MV-4-11 (cell line): ENCODE measurements at regions not wholly inside any gene's neighbourhood (a gene's known extent, or its start where the extent isn't known, plus 50 kb on each side); places are given as distances from the start of the nearest gene placed in this dataset.
"Not testable (repeated sequence)": the region's sequence is repeated elsewhere in the genome, so short reads cannot be mapped to it uniquely, and the experiment has no call there.

Experiments used
- DNase-seq: peaks from one replicate; lab custom pipeline; 2025; lab: John Stamatoyannopoulos, UW

DNA sequence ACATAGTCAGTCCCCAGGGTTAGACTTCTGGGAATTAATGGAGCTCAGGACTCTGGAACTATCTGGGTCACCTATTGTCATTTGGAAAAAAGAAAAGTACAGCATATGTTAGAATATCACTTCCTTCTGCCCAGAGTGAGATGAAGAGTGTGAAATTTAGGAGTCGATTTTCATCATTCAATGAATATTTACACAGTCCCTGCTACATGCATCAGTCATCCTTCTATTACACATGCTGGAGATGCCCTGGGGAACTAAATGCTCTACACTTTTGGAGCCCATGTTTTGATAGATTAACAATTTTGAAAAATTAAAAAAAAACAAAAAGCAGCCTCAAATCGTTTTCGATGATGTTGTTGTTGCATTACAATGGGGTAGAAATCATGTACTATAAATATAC, 315.4 kb downstream of the ALDH8A1 start:
- DNase-seq, result no peak

DNA sequence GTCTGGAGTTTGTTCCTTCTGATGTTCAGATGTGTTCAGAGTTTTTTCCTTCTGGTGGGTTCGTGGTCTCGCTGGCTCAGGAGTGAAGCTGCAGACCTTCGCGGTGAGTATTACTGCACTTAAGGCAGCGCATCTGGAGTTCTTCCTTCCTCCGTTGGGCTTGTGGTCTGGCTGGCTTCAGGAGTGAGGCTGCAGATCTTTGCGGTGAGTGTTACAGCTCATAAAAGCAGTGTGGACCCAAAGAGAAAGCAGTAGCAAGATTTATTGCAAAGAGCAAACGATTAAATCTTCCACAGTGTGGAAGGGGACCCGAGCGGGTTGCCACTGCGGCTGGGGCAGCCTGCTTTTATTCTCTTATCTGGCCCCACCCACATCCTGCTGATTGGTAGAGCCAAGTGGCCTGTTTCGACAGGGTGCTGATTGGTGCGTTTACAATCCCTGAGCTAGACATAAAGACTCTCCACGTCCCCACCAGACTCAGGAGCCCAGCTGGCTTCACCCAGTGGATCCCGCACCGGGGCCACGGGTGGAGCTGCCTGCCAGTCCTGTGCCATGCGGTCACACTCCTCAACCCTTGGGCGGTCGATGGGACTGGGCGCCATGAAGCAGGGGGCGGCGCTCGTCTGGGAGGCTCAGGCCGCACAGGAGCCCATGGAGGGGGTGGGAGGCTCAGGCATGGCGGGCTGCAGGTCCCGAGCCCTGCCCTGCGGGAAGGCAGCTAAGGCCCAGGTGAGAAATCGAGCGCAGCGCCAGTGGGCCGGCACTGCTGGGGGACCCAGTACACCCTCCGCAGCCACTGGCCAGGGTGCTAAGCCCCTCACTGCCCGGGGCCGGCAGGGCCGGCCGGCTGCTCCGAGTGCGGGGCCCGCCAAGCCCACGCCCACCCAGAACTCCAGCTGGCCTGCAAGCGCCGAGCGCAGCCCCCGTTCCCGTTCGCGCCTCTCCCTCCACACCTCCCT, 315.3 kb upstream of the SGK1 start:
- DNase-seq, result peak; percentile 98

DNA sequence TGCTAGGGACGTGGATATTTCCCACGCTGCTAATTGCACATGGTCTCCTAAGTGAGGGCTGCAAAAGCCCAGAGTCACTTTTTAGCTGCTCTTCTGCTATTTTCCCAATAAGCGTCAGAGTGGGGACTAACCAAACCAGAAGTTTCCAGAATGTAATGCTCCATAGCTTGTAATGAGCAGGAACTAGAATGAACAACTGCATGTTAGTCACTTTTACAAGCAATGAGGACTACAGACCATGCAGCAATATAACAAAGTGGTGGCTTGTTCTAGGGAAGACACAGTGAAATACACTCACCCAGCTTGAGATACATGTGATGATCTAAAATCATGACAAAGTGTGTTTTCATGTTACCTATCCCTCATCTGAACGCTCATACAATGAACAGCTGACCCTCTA, 314.1 kb upstream of the SGK1 start:
- DNase-seq, result peak; percentile 75

DNA sequence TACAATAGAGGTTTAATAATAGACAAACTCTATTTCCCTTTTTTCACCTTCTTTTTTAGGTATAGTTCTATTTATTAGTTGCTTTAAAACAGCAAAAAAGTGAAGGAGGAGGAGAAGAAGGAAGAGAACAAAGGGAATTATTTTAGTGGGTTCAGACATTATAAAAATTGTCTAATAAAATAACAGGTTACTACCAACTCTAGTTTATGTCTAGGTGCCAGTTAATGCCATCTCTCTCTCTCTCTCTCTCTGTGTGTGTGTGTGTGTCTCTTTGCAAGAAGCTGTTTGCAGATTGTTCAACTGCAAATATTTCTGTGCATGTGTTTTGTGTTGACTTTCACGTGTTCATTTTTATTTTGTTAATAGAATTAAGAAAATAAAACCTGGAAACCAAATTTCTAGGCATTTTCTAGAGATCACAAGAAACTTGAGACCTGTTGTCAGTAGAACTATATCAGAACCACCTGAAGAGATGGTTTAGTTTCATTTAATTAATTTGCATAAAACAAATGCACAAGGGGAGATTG, 313.5 kb upstream of the SGK1 start:
- no peak for DNase-seq

DNA sequence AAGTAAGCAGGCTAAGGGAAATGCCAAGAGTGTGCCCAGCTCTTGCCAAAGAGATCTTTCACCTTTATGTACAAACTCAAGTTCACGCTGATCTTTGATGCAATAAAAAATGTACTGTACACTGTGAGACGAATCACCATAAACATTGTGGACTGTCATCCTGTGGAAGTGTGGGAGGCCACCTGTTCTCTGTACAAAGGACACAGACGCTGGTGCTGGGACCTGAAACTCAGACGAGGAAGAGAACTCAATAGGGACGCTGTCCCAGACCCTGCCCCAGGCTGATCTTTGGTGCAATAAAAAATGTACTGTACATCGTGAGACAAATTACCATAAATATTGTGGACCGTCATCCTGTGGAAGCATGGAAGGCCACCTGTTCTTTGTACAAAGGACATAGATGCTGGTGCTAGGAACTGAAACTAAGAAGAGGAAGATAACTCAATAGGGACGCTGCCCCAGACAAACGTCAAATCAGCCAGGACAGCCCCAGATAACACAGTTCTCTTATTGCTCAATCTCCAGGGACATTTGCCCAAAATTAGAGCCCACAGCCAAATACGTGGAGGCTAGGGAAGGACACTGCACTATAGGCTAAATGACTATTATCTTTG, 312.7 kb upstream of the SGK1 start:
- DNase-seq, result peak; percentile 93

DNA sequence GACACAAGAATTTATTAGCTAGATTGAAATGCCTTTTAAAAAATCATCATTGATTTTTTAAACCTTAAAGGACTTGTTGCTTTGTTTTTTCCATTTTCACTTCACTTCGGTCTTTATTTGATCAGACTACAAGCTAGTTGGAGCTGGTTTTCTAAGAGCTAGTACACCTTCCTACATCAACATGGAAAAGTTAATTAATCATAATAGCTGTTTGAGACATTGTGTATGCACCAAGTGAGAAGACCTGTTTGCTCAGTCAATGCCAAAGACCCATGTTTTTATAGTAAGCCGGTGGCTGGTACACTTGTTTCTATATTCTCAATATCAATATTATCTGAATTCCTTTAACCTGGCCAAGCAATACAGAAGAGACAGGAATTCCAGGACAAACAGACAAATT, 310.2 kb upstream of the SGK1 start:
- DNase-seq, result no peak

DNA sequence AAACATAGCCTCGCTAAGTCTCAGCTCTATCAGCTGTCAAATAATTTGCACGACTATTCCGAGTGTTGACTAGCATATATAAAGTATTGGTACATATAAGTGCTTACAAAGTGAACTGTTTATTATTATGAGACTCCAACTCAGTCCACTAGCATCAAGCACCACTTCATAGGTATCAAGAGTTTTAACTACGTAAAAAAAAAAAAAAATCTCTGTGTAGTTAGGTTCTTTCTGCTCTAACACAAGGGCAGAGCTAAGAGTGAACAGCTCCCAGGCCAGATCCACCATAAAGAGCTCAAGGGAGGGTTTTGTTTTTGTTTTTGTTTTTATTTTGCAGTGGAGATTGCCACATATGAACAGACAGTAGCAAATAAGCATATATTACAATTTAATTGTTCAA, 309.8 kb upstream of the SGK1 start:
- no peak for DNase-seq

DNA sequence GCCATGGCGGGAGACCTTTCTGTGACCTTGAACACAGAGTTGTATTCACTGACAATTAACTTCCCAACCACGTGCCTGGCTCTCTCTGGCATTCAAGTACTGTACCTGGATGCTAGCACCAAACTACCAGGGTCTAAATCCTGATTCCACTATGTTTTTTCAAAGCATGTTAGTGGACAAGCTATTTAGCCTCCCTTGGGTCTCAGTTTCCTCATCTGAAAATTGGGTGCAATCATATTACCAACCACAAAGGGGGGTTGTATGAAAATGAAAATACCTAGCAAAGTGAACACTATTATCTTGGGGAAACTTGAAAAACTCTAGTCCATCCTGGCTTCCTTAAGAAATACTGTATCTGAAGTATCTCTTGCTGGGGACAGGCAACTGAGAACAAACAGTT, 308.7 kb upstream of the SGK1 start:
- no peak for DNase-seq

DNA sequence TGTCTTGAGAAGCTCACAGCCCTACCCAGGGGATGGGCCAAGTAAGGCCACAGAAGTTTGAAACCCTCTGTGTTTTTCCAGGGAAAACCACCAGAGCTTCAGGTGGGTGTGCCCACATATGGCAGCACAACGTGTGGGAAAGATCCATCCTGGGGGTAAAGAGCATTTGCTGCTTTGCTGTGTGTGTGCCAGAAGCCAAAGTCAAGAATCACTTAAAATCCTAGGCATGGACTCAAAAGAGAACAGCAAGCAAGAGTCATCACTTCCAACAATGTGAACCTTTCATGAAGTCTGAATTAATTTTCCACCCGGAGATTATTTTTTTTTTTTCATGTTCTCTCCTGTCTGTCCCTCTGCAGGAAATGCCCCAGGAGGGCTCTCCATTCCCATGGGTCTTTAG, 308.2 kb upstream of the SGK1 start:
- no peak for DNase-seq

DNA sequence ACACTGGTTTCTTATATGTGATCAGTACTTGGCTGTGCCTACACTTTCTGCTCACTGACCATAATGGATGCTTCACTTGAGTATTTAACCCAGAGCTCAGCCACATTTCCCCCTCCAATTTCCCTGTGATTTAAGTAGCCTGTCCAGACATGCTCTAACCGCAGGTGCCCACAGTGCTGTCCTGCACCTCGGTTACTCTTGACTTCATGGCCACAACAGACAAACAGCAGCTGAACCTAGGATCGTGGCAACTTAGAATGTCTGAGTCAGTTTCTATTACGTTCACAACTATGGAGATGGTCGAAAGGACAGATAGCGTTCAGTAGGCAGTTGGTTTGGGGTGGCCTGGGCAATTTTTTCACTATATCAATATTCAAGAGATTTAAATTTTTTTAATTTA, 306.9 kb upstream of the SGK1 start:
- DNase-seq, result no peak

DNA sequence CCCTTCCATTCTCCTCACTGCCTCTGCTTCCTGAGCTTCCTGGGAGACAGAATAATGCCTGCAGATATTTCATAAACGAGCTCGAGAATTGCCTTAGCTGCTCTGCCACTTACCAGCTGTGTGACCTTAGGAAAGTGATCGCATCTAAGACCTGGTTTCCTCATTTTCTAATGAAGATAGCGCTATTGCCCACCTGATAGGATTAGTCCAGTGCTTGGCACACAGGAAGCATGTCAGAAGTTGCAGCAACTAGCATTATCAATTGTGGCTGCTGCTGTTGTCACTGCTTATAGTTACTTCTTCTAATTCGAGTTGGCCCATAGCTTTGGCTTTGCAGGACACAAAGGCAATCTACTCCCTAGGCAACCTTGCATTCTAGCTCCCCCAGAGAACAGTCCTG, 305.5 kb upstream of the SGK1 start:
- DNase-seq, result peak; percentile 66

DNA sequence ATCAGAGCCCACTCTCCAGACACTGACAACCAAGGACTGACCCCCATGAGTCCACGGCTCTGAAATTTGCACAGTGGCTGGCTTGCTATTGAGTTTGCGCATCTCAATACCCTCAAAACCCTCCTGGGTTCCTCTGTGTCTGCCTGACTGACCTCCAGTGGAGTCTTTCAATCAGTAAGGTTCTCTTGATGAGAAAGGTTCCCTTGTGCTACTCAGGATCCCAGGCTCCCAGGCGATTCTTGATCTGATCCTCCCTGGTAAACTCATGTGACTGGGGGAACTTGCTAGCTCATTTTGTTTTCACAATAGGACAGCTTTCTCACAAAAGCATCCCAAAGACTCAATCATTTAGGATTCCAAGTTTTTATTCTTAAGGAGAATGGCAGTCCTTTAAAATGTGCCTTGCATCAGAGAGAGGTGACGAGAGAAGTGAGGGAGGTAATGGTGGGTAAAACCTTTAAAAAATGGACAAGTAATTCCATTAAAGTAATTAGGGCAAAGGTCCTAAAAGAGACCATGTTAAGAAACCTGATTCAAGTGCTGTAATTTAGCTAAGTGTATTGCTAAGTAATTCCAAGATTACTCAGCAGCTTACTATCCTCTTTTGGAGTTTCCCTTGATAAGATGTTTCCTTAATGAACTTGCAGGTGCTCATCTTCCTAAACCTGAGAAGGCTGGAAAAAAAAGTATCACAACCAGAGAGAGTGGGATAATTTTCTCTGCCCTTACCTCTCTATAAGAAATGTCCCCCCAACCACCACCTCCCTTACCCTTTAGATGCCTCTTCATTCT, 304.7 kb upstream of the SGK1 start:
- no peak for DNase-seq

DNA sequence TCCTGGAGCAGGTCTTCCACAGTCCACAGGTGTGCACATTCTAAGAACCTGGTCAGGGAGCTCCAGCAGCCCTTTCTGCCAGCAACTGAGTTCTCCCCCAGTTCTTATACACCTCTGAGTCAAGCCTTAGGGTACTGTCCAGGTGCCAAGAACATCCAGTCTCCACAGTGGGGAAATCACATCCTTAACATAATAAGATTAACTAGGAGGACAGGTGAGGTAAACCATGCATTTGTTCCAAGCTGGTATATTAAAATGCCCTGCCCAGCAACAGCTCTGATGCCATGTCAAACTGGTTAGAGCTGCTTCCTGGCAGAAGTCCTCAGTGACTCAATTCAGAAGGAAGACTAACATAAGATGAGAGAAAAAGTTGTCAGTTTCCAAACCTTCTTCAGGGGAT, 303.9 kb upstream of the SGK1 start:
- no peak for DNase-seq

DNA sequence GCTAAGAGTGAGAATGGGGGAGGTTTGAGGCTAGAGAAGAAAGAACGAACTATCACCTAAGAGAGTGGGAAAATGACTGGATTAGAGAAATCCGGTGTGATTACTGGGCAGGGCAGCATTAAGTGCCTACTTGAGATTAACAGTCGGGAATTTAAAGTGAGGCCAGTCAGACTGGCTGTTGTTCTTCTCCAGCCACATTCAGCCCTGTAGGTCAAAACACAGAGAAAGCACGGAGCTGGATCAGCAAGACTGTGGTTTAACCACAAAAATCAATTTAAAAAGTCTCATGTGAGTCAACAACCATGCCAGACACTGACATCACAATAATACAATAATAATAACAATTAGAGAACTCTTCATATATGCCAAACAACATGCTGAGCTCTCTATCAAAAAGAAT, 301.9 kb upstream of the SGK1 start:
- DNase-seq, result peak; percentile 12

DNA sequence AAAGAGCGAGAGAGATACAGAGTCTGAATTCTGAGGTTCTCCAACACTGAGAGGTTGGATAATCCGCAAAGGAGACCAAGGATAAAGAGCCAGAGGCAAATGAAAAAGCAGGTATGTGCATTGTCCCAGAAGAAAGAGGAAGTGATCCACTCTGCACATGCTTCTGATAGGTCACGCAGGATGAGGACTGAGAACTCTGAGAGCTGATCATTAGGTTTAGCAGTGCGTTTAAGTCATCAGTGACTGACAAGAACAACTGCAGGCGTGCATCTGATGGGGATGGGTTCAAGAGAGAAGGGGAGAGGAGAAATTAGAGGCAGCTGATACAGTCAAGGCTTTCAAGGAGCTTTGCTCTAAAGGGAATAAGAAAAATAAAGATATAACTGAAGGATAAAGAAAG, 301.2 kb upstream of the SGK1 start:
- peak; percentile 4 for DNase-seq

DNA sequence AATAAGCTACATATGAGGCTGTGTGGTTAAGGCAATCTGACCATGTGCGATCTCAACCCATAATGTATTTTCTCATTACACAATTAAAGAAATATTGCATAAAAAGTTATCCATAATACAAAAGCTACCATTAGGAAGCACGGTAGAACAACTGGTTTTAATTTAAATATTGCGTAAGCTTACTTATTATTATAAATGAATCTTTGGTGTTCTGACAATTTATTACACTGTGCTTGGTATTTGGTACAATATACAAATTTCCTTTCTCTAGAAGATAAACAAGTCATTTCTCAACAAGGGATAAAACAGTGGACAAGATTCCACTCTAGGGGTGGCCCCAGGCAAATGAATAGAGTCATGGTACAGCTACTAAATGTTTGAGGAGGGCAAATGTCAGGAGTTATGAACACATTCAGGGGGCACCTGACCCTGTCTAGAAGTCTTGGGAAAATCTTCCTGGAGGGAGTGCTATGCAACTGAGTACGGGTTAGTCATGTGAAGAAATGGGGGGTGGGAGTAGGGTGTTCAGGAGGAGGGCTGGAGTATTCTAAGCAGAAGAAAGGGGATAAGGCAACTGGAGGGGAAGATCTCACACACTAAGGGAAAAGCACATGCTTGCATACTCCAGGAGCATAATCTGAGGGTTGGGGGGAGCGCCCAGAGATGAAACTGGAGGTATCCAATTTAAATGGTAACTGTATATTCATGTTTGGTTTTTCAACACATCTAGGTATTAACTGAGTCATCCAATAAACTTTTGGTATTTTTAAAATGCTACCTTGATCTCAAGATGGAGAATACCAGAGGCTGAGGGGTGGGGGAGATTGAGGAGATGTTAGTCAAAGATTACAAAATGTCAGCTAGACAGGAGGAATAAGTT, 296.9 kb upstream of the SGK1 start:
- no peak for DNase-seq

DNA sequence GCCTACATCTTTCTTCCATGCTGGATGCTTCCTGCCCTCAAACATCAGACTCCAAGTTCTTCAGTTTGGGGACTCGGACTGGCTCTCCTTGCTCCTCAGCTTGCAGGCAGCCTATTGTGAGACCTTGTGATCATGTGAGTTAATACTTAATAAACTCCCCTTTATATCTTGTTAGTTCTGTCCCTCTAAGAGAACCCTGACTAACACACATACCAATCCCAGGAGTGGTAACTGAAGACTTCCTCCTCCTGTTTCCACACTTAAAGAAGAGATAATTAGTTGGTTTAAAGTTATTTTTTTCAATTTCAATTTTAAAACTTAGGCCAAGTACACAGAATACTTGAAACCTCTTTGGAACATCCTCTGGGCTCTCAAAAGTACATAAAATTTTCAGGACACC, 294.2 kb upstream of the SGK1 start:
- not testable (repeated sequence) for DNase-seq

DNA sequence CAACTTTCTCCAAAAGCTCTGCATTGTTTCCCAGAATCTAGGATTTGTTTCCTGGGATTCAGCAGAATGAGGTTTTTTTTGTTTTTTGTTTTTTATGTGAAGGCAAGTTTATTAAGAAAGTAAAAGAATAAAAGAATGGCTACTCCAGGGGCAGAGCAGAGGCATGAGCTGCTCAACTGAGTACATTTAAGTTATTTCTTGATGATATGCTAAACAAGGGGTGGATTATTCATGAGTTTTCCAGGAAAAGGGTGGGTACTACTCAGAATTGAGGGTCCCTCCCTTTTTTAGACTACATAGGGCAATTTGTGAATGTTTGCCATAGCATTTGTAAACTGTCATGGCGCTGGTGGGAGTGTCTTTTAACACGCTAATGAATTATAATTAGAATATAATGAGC, 292.5 kb upstream of the SGK1 start:
- DNase-seq, result no peak

DNA sequence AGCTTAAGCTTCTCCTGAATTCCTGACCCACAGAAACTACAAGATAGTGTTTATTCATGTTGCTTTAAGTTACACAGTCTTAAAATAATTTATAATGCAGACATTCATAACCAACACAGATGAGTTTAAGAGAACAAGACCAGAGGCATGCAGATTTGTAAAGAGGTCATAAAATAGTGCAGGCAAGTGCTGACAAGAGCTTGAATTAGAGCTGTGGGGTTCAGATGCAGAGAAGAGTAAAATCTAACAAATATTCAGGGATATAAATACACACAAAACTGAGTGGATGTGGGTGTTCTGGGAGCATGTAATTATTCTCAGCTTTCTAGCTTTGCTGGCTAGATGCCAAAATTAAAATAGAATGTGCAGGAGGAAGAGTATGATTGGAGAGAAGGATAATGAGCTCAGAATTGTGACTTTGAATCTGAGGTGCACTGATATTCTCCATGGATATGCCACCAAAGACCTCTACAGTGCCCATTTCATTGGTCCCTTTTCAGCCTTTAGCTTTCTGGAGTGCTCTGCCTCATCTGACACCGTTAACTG, 291.9 kb upstream of the SGK1 start:
- DNase-seq, result no peak

DNA sequence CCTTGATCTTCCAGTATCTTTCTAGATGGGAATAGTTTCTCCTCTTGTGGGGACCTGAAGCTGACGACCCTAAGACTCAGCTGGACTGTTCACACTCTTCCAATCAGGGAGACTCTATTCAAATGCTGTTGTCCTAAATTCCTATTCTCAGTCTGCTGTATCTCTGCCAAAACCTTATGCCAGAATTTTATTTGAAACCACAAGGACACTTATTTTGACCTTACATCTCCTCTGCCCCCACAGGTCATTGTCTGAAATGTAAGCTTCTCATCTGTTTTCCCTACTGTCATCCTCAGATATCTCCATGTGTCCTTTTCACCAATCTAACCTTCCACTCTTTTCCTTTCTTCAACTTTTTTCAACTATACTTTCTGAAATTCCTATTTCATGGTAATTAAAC, 289.5 kb upstream of the SGK1 start:
- DNase-seq, result no peak

DNA sequence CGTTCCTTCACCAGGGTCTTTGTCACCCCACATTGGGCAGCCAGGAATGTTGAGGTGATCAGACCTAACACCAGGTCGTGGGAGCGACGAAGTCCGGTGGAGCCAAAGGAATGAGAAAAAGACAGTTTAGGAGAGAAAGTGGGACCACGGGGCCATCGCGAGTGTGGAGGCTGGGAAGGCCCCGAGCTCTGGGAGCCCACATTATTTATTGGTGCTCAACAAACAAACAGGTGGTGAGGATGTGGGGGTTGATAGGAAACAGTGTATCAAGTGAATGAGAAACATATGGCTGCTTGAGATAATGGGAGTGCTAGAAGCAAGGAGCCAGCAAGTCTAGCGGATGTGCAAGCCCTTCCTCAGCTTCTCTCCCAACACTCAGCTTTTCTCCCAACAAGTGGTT, 287.1 kb upstream of the SGK1 start:
- no peak for DNase-seq
